NCI-H748 treated with DMSO at 0.1 percent for 48 hours (cell line): ENCODE measurements at regions not wholly inside any gene's neighbourhood (a gene's known extent, or its start where the extent isn't known, plus 50 kb on each side); places are given as distances from the start of the nearest gene placed in this dataset.

Source experiments
- DNase-seq: peaks from one replicate; lab custom pipeline; 2025; lab: John Stamatoyannopoulos, UW

DNA sequence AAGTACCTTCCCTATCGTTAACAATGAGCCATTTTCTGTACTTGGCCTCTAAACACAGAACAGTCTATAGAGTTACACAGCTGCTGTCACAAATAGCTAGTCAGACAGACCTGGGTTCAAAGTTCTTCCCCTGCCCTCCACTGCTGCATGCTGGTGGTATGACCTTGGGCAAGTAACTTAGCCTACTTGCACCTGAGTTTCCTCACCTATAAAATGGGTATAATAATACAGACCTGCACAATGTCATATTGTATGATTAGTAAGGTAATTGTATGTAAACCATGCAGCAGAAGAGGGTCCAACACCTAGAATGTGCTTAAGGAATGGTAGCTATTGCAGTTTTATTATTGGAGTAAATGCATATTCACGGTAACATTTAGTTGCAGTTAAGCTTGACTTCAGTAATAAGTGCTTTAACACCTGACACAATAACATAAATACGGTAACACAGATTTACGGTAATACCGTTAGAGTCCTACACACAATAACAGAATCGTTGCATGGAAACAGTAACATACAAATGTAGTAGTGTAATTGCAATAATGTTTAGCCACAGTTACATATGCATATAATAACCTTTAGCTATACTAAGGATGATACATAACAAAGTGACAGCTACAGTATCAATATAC is 193.3 kb upstream of the CSF3R start:
- no peak for DNase-seq

GRCh38 chr1:36675106-36675505 is 192.4 kb upstream of the CSF3R start:
- no peak for DNase-seq

GRCh38 chr1:36673202-36673601 is 190.5 kb upstream of the CSF3R start:
- DNase-seq: no peak

GRCh38 chr1:36669262-36669661 is 186.5 kb upstream of the CSF3R start:
- DNase-seq: no peak

DNA sequence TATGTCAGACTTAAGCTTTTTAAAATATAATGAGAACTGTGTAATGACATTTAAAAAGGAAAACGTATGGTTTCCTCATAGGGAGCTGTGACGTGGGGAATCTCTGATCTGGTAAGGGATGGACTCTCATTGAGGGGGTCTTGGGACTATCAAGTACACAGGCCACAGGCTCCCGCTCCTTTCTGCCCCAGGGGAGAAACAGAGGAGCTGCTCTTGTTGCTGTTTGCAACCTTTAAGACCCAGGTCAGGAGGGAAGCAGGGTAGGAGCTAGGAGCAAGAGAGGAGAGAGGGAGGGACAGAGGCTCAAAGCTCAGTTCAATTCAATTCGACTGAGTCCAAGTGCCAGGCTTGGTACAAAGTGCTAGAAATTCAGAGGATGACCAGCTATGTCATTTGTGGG is 185.1 kb upstream of the CSF3R start:
- no peak for DNase-seq

GRCh38 chr1:36667256-36667655 is 184.5 kb upstream of the CSF3R start:
- no peak for DNase-seq

- no peak for DNase-seq
Measured at GRCh38 chr1:36665478-36666080, 182.9 kb upstream of the CSF3R start.

GRCh38 chr1:36664571-36665287 is 182.0 kb upstream of the CSF3R start:
- DNase-seq: no peak

GRCh38 chr1:36663772-36664430 is 181.2 kb upstream of the CSF3R start:
- no peak for DNase-seq

DNA sequence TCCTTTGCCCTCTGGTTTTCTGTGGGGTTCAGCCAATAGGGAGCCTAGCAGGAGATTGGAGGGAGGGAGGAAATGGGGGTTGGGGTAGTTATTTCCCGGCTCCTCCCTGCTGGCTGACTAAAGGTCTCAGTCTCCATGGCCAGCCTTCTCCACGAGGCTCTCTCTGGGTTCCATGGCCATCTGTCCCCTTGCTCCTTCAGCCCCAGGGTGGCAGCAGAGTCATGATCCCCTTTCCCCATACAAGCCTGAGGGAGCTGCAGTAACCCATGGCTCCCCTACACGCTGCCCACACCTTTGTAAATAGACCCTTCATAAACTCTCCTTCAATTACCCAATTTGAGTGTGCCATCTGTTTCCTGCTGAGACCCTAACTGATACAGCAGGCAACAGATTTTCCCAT is 176.1 kb upstream of the CSF3R start:
- no peak for DNase-seq

GRCh38 chr1:36657826-36658225 is 175.1 kb upstream of the CSF3R start:
- no peak for DNase-seq

- DNase-seq: no peak
Measured at GRCh38 chr1:36656838-36657237, 174.1 kb upstream of the CSF3R start.

GRCh38 chr1:36656271-36656670 is 173.6 kb upstream of the CSF3R start:
- no peak for DNase-seq

- DNase-seq: no peak
Measured at GRCh38 chr1:36654586-36654985, 171.9 kb upstream of the CSF3R start.

DNA sequence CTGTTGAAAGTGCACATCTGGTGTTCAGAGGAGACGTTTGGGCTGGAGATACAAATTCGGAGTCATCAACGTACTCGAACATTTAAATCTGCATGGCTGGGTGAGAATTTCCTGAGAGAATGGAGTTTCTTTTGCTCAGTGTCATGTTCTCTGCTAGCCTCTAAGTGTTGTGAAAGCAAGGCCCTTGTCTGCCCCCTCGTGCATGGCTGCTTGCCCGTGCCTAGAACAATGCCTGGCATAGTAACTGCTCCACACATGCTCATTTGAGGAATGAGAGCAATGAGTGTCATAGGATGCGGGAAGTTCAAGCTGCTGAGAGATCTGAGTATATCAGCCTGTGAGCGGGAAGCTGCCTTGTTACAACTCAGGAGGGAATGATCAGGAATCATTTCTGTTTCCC is 171.1 kb upstream of the CSF3R start:
- DNase-seq: no peak

- no peak for DNase-seq
Measured at GRCh38 chr1:36652586-36652985, 169.9 kb upstream of the CSF3R start.

- DNase-seq: no peak
Measured at GRCh38 chr1:36652011-36652410, 169.3 kb upstream of the CSF3R start.

DNA sequence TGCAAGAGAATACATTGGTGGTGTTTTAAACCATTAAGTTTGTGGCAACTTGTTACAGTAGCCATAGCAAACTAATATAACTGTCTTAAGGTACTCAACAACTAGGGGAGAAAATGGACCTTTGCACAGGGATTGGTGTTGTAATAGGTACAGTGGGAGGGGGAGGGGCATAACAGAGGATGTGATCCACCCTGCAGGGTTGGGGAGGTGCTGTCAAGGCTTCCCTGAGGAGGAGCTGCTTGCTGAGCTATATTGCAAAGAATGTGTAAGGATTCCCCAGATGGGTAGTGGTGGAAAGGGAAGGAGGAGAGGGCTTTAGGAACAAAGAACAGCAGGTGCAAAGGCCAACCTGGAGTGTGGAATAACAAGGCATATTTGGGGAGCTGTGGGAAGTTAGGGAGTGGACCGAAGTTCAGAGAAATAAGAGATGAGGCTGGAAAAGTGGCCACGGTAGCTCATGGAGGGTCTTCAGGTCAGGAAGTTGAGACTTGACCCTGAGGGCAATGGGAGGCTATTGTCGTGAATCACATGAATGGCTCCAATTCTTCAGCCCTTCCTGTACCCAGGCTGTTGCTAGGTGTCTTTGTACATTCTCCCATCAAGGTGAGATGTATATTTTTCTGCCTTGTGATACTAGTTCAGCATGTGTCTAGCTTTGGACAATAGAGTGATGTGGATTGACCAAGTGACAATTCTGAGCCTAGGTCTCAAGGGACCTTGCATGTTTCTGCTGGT is 168.6 kb upstream of the CSF3R start:
- DNase-seq: no peak

GRCh38 chr1:36650200-36651065 is 167.7 kb upstream of the CSF3R start:
- DNase-seq: no peak

DNA sequence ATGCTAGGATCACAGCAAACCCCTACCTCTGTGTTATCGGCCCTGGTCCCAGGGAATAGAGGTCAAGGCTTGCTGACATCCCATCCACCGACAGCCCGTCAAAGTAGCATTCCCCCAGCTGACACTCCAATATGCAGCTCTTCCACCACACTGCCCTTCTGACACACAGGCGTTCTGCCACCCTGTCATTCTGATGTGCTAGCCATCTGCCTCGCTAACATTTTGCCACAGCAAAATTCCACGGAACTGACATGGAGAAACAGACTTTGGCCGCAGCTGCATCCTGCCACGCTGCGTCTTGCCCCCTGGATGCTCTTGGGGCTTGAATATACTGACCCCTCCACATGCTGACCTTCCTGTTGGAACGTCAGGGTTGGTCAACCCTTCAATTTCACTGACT is 163.2 kb upstream of the CSF3R start:
- no peak for DNase-seq

DNA sequence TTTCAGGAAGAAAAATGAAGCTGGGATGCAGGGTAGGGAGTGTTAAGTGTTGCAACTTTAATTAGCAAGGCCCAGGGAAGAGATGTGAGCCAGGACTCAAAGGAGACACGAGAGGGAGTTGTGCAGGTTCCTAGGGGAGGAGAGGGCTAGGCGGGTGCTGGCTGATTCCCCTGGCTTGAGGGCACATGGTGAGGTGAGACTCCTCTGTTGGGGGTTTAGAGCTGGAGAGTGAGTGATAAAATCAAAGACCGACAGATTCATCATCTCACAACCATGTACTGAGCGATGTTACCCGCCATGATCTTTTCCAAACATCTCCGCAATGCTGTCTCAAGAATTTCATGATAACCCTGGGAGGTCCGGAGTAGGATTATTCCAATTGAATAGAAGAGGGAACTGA is 161.8 kb upstream of the CSF3R start:
- DNase-seq: no peak
